ENCODE measurements at regions not wholly inside any gene's neighbourhood (a gene's known extent, or its start where the extent isn't known, plus 50 kb on each side); places are given as distances from the start of the nearest gene placed in this dataset.

GRCh38 chr11:45453721-45454120, 167.6 kb upstream of the SYT13 start:
- TF ChIP-seq TCF12 (IDR thresholded peaks at IDR 0.05; ENCODE audit: low read depth) (no peak), TAF1 (IDR thresholded peaks at IDR 0.05; ENCODE audit: low read depth) (no peak), EP300 (IDR thresholded peaks at IDR 0.05; ENCODE audit: borderline replicate concordance) (no peak), USF1 (IDR thresholded peaks at IDR 0.05) (no peak), EGR1 (IDR thresholded peaks at IDR 0.05) (no peak), FOXM1 (IDR thresholded peaks at IDR 0.05; ENCODE audit: borderline replicate concordance, low read depth) (no peak), REST (IDR thresholded peaks at IDR 0.05; ENCODE audit: low read depth) (no peak), YY1 (IDR thresholded peaks at IDR 0.05; ENCODE audit: low read depth) (no peak)

Measured in Ishikawa (cell line).